DMS 273 (cell line): ENCODE measurements at regions not wholly inside any gene's neighbourhood (a gene's known extent, or its start where the extent isn't known, plus 50 kb on each side); places are given as distances from the start of the nearest gene placed in this dataset.

Experiments
- DNase-seq: peaks from one replicate; lab custom pipeline; 2025; ENCODE audit not compliant: unreplicated experiment; lab: John Stamatoyannopoulos, UW

DNA sequence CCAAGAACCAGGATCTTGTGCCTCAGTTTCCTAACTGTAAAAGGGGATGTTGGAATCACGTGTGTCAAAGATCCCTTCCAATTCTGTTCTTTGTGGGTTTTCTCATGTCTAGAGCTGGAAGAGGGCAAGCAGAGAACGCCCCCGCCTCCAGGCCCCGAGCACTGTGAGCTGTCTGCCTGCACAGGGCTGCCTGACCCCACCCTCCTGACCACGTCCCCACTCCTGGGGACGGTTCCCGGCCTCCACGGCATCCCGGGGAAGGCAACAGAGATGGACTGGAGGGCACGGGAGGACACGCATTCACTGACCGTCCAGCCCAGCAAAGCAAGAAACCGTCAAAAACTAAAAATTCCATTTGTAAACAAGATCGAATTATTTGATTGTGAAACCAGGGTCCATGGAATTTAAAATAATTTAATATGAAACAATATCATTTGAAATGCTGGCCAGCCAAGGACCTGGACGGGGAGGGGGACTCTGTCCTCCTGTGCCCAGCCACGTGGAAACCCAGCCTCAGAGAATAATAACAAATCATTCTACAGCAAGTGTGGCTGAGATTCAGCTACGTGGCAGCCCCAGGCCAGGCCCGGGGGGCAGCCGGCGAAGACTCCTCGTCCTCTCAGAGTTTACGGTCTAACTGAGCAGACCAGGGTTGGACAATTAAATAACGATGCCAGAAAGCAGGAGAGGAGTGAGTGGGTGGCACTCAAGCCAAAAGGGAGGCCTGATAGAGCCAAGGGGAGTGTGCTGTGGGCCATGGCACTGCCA lies 87.3 kb upstream of the DIO3 start:
- no peak for DNase-seq

DNA sequence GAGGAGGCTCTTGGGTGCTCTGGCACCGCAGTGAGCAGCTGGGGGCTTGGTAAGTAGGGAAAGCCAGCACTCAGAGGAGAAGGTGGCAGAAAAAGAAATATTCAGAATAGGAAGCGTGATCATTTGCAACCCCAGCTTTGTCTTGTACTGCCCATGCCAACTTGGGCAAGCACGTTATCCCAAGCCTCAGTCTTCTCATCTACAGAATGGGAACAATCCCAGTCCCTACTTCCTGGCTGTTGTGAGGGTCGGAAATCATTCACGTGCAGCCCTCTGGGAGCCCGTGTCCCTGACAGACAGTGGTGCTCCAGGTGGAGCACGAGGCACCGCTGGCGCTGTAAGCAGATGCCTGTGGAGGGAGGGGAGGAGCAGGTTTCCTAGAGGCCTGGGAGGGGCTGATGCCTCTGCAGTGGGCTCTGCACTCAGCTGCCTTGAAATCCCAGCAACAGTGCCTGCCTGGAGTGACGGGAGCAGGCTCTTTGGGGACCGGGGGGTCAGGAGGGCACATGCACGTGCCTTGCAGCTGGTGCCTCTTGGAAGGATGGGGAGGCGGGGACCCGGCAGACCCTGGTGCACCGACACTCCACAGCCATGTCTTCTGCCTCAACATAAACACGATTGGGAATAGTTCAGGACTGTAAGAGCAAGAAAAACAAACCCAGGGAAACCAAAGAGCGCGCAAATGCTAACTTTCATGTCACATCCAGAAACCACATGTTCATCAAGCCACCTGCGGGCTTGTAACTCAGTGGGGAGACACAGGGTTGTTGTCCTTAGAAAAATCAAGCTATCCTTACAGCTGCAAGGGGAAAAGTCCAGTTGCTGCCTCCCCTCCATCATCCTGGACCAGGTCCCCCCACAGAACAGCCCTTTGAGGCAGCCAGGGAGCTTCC lies 86.5 kb upstream of the DIO3 start:
- no peak for DNase-seq

DNA sequence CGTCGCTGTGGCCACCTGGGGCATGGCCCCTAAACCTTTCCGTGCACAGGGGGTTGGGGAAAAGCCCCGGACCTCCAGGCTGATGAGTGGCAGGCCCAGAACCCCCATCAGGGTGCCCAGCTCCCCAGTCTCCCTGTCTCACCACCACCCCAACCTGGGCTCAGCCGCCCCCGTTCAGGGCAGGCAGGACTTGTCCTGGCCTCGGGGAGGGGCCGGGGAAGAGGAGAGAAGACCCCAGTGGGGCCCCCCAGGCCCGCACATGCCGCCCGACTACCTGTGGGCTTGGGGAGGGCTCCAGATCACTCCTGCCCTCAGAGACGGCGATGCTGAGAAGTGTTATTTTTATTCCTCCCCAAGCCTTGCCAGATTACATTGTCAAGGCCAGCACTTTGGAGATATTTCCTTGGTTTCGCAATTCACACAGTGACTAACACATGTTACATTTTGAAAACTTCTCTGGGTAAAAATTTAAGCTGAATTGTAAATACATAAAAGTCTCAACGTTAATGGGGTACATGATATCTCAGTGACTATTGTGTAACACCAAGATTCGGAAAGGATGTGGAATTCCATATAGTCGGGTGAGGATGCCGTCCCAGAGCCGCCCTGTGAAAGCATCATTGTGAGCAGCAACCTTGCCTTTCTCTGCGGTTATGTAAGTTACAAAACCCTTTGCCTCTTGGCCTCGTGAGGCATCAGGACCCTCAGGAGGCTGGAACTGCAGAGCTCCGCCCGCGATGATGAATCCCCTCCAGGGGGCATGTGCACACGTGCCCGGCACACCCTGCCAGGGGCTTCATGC lies 85.6 kb upstream of the DIO3 start:
- no peak for DNase-seq

DNA sequence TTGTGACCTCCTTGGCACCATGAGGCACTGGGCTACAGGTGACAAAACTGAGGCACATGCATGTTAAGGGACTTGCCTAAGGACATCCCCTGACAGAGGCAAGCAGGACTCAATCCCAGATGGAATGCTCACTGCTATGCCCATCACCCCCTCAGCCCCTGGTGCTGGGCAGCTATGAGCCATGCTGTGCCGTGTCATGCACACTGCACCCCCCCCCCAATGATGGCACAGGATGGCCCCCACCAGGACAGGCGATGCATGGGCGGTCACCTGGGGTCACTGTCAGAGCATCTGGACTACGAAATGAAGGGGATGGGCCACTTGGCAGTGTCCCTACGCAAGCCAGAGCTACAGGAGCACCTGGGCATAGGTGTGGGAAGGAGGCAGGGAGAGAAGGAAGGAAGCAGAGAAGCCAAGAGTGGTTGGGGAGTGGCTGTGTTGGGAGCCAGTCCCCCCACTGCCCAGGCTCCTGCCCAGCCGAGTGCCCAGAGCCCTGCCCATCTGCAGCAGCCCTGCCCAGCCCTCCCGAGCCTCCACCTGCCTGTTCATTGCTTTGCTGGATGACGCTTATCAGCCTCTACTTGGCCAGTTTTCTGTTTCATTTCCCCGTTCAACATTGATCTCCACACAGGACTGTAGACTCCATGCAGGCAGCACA lies 84.9 kb upstream of the DIO3 start:
- DNase-seq, result no peak

- no peak for DNase-seq
Measured at GRCh38 chr14:101476916-101477553, 84.3 kb upstream of the DIO3 start.

DNA sequence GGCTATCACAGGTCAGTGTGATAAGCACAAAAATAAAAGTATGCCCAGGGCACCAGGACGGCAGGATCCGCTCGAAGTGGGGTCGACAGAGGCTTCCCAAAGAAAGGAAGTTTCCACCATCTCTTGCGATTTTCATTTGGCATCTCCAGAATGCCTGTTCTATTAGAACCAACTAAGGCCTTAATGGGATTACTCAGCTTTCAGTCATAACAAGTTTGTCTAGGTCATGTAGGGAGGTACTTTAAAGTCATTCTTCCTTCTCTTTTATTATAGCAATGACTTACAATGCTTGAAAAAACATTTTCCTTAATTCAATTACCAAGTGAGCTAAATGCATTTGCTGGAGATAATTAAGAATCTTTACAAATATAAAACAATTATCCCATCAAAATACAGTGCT lies 83.6 kb upstream of the DIO3 start:
- DNase-seq, result no peak

- DNase-seq, result no peak
Measured at GRCh38 chr14:101478096-101478495, 83.2 kb upstream of the DIO3 start.

- no peak for DNase-seq
Measured at GRCh38 chr14:101478796-101479410, 82.4 kb upstream of the DIO3 start.

GRCh38 chr14:101480022-101480746 lies 81.1 kb upstream of the DIO3 start:
- no peak for DNase-seq

- no peak for DNase-seq
Measured at GRCh38 chr14:101480747-101481530, 80.4 kb upstream of the DIO3 start.

GRCh38 chr14:101481557-101481956 lies 79.7 kb upstream of the DIO3 start:
- DNase-seq, result no peak

DNA sequence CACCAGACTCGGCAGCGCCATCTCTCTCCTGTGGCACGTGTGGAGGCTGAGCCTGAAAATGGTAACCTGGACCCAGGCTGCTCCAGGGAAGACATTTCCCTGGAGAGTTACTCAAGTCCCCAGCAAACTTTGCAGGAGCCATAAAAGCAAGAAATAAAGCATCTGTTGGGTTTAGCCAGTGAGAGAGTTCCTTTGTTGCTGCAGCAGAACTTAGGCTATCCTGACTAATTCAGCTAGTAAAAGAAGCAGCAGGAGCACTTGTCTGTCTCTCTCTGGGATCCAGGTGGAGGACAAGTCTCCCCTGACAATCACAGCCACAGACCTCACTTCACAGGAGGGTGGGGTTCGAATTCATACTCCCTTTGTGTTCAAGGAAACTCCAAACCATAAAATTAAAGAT lies 79.2 kb upstream of the DIO3 start:
- no peak for DNase-seq

DNA sequence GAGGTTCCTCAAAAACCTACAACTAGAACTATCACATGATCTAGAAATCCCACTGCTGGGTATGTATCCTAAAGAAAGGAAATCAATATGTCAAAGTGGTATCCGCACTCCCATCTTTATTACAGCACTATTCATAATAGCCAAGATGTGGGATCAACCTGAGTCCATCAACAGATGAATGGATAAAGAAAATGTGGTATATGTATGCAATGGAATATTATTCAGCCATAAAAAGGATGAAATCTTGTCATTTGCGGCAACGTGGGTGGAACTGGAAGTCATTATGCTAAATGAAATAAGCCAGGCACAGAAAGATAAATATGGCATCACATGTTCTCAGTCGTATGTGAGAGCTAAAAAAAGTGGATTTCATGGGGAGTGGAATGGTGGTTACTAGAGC lies 77.5 kb upstream of the DIO3 start:
- DNase-seq, result no peak

GRCh38 chr14:101489092-101489760 lies 72.1 kb upstream of the DIO3 start:
- no peak for DNase-seq

GRCh38 chr14:101490771-101491170 lies 70.5 kb upstream of the DIO3 start:
- no peak for DNase-seq

DNA sequence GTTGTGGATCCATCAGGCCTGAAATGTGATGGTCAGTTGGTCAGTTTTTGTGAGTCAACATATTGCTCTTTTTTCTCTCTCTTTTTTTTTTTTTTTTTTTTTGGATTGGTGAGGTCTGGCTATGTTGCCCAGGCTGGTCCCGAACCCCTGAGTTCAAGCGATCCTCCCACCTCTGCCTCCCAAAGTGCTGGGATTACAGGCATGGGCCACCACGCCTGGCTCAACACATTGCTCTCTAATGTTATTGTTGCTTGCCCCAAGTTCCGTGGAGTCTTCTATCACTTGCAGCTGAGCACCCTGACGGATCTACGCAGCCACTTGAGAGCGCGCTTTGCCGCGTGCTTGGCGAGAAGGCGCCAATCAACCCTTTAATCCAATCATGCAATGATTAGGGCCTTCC lies 69.5 kb upstream of the DIO3 start:
- no peak for DNase-seq

DNA sequence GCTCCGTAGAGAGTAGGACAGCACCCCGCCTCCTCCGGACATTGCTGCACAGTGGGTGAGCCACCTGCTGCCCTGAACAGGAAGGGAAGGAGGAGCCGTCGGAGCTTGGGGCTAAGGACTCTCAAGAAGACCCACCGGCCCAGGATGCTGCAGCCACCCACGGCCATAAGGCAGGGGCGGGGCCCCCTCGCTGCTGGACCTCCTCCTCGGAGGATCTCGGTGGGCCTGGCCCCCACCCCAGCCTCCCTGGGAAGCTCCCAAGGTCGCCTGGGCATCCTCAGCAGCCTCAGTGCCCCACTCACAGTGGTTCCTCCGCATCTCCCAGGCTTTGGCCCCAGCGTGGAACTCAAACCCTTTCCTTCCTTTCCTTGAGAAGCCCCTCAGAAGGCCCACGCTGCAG lies 68.6 kb upstream of the DIO3 start:
- DNase-seq, result no peak

GRCh38 chr14:101494826-101495225 lies 66.5 kb upstream of the DIO3 start:
- no peak for DNase-seq
